T-cell (primary cell): ENCODE measurements at regions not wholly inside any gene's neighbourhood (a gene's known extent, or its start where the extent isn't known, plus 50 kb on each side); places are given as distances from the start of the nearest gene placed in this dataset.

Experiments
- ATAC-seq, 4 experiments: fragments of 200-7000 bp in 3 of 4; fragments of 150-1000 bp in 1 of 4; cut with Tn5 transposase; replicated peaks in 1 of 4; 1 replicate in 3 of 4; 2 replicates in 1 of 4; pipeline ENCODE4 v1.10.0; 2021; ENCODE audit warnings: moderate library complexity in 3 of 4, mild to moderate bottlenecking in 2 of 4, moderate number of reproducible peaks in 1 of 4
- CTCF ChIA-PET, 2 donors: fragments of 300-600 bp; sonication (Branson Sonifier 250); formaldehyde crosslinking; loops; one replicate each; lab custom pipeline; 2022; ENCODE audit warnings: antibody characterized with exemption in 2 of 2; lab: Charles Lee
- POLR2A ChIA-PET, 2 donors: fragments of 300-600 bp; sonication (Branson Sonifier 250); formaldehyde crosslinking; loops; one replicate each; lab custom pipeline; 2022; ENCODE audit warnings: antibody characterized with exemption in 2 of 2; lab: Charles Lee
- DNase-seq, 35 experiments: peaks; one replicate each; pipeline versions ENCODE4 v3.0.0 to v3.0.0-alpha.2; 2013 to 2023
- H3K27ac ChIP-seq: one replicate; pipeline ENCODE4 v1.5.1; 2013; ENCODE audit warnings: low read length
- H3K27me3 ChIP-seq, 2 experiments: replicated peaks in 1 of 2; 1 replicate in 1 of 2; 2 replicates in 1 of 2; pipeline versions ENCODE4 v1.6.1 to v1.7.0; 2013; ENCODE audit warnings: low read length in 1 of 2, mixed read lengths in 1 of 2; ENCODE audit not compliant: control insufficient read depth in 2 of 2, insufficient read depth in 2 of 2; ENCODE audit errors: extremely low read depth in 1 of 2
- H3K36me3 ChIP-seq, 2 donors: 1 replicate in 1 of 2; 2 replicates in 1 of 2; pipeline versions ENCODE4 v1.6.1 to v1.7.0; 2013; ENCODE audit warnings: low read length in 1 of 2; ENCODE audit not compliant: control insufficient read depth in 2 of 2, insufficient read depth in 1 of 2; ENCODE audit errors: extremely low read depth in 1 of 2
- H3K4me1 ChIP-seq, 2 experiments: 1 replicate in 1 of 2; 2 replicates in 1 of 2; pipeline versions ENCODE4 v1.6.1 to v1.7.0; 2013; ENCODE audit warnings: low read length in 2 of 2, mixed read lengths in 1 of 2; ENCODE audit not compliant: insufficient read depth in 2 of 2, control insufficient read depth in 1 of 2; ENCODE audit errors: extremely low read depth in 1 of 2
- H3K4me3 ChIP-seq, 2 donors: 1 replicate in 1 of 2; 2 replicates in 1 of 2; pipeline versions ENCODE4 v1.5.1 to v1.7.0; 2013; ENCODE audit warnings: mild to moderate bottlenecking in 2 of 2, low read length in 1 of 2, moderate library complexity in 1 of 2; ENCODE audit not compliant: control insufficient read depth in 1 of 2; ENCODE audit errors: extremely low read depth in 1 of 2
- H3K9me3 ChIP-seq: 2 replicates; pipeline ENCODE4 v1.7.0; 2013
- H3K27ac Mint-ChIP-seq, 2 donors: one replicate each; pipeline ENCODE4 v1.8.0; 2020 to 2021; ENCODE audit warnings: mild to moderate bottlenecking in 2 of 2, mixed read lengths in 2 of 2
- H3K27me3 Mint-ChIP-seq, 2 donors: one replicate each; pipeline ENCODE4 v1.8.0; 2021 to 2022; ENCODE audit warnings: mixed read lengths in 2 of 2
- H3K36me3 Mint-ChIP-seq: one replicate; pipeline ENCODE4 v1.8.0; 2021; ENCODE audit warnings: mixed read lengths
- H3K4me1 Mint-ChIP-seq, 3 donors: one replicate each; pipeline ENCODE4 v1.8.0; 2020 to 2022; ENCODE audit warnings: mixed read lengths in 3 of 3, mild to moderate bottlenecking in 1 of 3
- H3K4me3 Mint-ChIP-seq, 3 donors: one replicate each; pipeline ENCODE4 v1.8.0; 2020 to 2022; ENCODE audit warnings: mild to moderate bottlenecking in 3 of 3, mixed read lengths in 3 of 3, moderate library complexity in 3 of 3
- H3K9me3 Mint-ChIP-seq, 3 donors: one replicate each; pipeline ENCODE4 v1.8.0; 2020 to 2022; ENCODE audit warnings: mixed read lengths in 3 of 3
- WGBS: methylation state at CpG from one replicate; pipeline ENCODE4 v1.1.5; 2013; ENCODE audit warnings: missing lambda C conversion rate; ENCODE audit not compliant: insufficient coverage; 5-methylcytosine and 5-hydroxymethylcytosine counted together

DNA sequence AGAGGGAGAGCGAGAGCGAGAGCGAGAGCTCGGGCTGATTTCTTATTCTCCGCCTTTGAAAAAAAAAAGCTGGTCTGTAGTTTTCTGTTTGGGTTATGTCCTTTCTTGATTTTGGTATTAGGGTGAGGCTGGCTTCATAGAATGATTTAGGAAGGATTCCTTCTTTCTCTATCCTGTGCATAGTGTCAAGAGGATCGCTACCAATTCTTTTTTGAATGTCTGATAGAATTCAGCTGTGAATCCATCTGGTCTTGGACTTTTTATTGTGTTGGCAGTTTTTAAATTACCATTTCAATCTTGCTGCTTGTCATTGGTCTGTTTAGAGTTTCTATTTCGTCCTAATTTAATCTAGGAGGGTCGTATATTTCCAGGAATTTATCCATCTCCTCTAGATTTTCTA lies 1414.6 kb upstream of the MIR17HG start:
- ChIA-PET CTCF (interaction anchor here in 1 of 2 donors (0.6 kb wide), 1 partner anchor 24 kb away, joined by 4 read pairs; no protein-coding TSS in a partner anchor), POLR2A (no interaction called here)
- Mint-ChIP-seq H3K4me3 (no peak overlapping the region), H3K27me3 (no peaks in the 10 kb centered on the region), H3K4me1 (no peaks in the 10 kb centered on the region), H3K27ac (no peak overlapping the region), H3K9me3 (peaks cover 9 to 21% (median 16%) of the 10 kb centered on the region in 3 donors), H3K36me3 (no peaks in the 10 kb centered on the region)
- no peaks in the 10 kb centered on the region for H3K4me1 ChIP-seq
- H3K36me3 ChIP-seq = no peaks in the 10 kb centered on the region
- no CpG with 5 or more reads among the region's 8 CpGs for WGBS
- DNase-seq (no peak), ATAC-seq (no peak)
- no peaks in the 10 kb centered on the region for H3K27me3 ChIP-seq
- no peak overlapping the region for H3K4me3 ChIP-seq
- no peaks in the 10 kb centered on the region for H3K9me3 ChIP-seq
- H3K27ac ChIP-seq = no peak overlapping the region

DNA sequence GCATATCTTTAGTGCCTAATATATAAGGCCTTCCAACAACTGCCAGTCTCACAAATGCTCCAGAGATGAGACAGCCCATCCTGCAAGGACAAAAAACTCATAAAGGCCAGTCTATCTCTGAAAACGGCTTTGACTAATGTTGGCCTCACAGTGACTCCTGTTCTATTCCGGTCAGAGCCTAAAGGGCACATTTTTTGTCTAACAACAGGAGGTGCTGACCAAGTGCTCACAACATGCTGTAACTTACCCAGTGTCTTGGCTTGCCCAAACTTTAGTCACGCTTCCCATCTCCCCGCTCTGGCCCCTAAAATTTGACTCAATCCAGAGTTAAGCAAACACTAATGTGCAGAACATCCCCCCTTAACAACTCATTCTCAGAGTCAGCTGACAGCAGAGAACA lies 1411.2 kb upstream of the MIR17HG start:
- no peaks in the 10 kb centered on the region for H3K27me3 ChIP-seq
- H3K4me3 ChIP-seq = no peak overlapping the region
- 85% methylated on average over 4 of the region's 4 CpGs for WGBS
- Mint-ChIP-seq H3K4me3 (no peak overlapping the region), H3K27ac (no peak overlapping the region), H3K9me3 (peaks cover 18 to 26% (median 23%) of the 10 kb centered on the region in 3 donors), H3K27me3 (no peaks in the 10 kb centered on the region), H3K4me1 (no peaks in the 10 kb centered on the region), H3K36me3 (no peaks in the 10 kb centered on the region)
- ChIA-PET POLR2A (no interaction called here), CTCF (no interaction called here)
- no peaks in the 10 kb centered on the region for H3K36me3 ChIP-seq
- ATAC-seq (no peak), DNase-seq (no peak)
- no peaks in the 10 kb centered on the region for H3K9me3 ChIP-seq
- H3K4me1 ChIP-seq = no peaks in the 10 kb centered on the region
- no peak overlapping the region for H3K27ac ChIP-seq

GRCh38 chr13:89937420-89937819 lies 1410.1 kb upstream of the MIR17HG start:
- ChIA-PET CTCF (no interaction called here), POLR2A (no interaction called here)
- no peak for ATAC-seq
- Mint-ChIP-seq H3K9me3 (peaks cover 18 to 26% (median 23%) of the 10 kb centered on the region in 3 donors), H3K27me3 (no peaks in the 10 kb centered on the region), H3K4me3 (no peak overlapping the region), H3K27ac (no peak overlapping the region), H3K36me3 (no peaks in the 10 kb centered on the region), H3K4me1 (no peaks in the 10 kb centered on the region)
- Histone ChIP-seq H3K27ac (no peak overlapping the region), H3K4me1 (no peaks in the 10 kb centered on the region), H3K4me3 (no peak overlapping the region), H3K36me3 (no peaks in the 10 kb centered on the region), H3K27me3 (no peaks in the 10 kb centered on the region), H3K9me3 (no peaks in the 10 kb centered on the region)
- no peak for DNase-seq
- no CpG with 5 or more reads among the region's 3 CpGs for WGBS

GRCh38 chr13:89940383-89940782 lies 1407.1 kb upstream of the MIR17HG start:
- Histone ChIP-seq H3K9me3 (no peaks in the 10 kb centered on the region), H3K4me3 (no peak overlapping the region), H3K27ac (no peak overlapping the region), H3K36me3 (no peaks in the 10 kb centered on the region), H3K27me3 (no peaks in the 10 kb centered on the region), H3K4me1 (no peaks in the 10 kb centered on the region)
- H3K36me3 Mint-ChIP-seq = no peaks in the 10 kb centered on the region
- CTCF ChIA-PET = no interaction called here
- H3K27me3 Mint-ChIP-seq = no peaks in the 10 kb centered on the region
- no peak for DNase-seq
- H3K4me3 Mint-ChIP-seq = no peak overlapping the region
- WGBS = no CpG with 5 or more reads among the region's 1 CpG
- peaks cover 13 to 18% (median 15%) of the 10 kb centered on the region in 3 donors for H3K9me3 Mint-ChIP-seq
- no peak for ATAC-seq
- no peak overlapping the region for H3K27ac Mint-ChIP-seq
- no peaks in the 10 kb centered on the region for H3K4me1 Mint-ChIP-seq
- POLR2A ChIA-PET = no interaction called here

- ATAC-seq = no peak
- Mint-ChIP-seq H3K36me3 (no peaks in the 10 kb centered on the region), H3K27me3 (no peaks in the 10 kb centered on the region), H3K4me1 (no peaks in the 10 kb centered on the region), H3K27ac (no peak overlapping the region), H3K9me3 (peaks cover 9 to 16% (median 14%) of the 10 kb centered on the region in 3 donors), H3K4me3 (no peak overlapping the region)
- POLR2A ChIA-PET = no interaction called here
- no peak overlapping the region for H3K4me3 ChIP-seq
- H3K27me3 ChIP-seq = no peaks in the 10 kb centered on the region
- CTCF ChIA-PET = no interaction called here
- DNase-seq = no peak
- H3K27ac ChIP-seq = no peak overlapping the region
- no peaks in the 10 kb centered on the region for H3K4me1 ChIP-seq
- H3K36me3 ChIP-seq = no peaks in the 10 kb centered on the region
- H3K9me3 ChIP-seq = no peaks in the 10 kb centered on the region
These were observed 1404.3 kb upstream of the MIR17HG start for GRCh38 chr13:89943139-89943538.

- H3K4me1 Mint-ChIP-seq = no peaks in the 10 kb centered on the region
- H3K4me3 Mint-ChIP-seq = no peak overlapping the region
- no peaks in the 10 kb centered on the region for H3K36me3 Mint-ChIP-seq
- DNase-seq (no peak), ATAC-seq (no peak)
- ChIA-PET CTCF (no interaction called here), POLR2A (no interaction called here)
- Histone ChIP-seq H3K36me3 (no peaks in the 10 kb centered on the region), H3K4me1 (no peaks in the 10 kb centered on the region), H3K27me3 (no peaks in the 10 kb centered on the region), H3K27ac (no peak overlapping the region), H3K4me3 (no peak overlapping the region), H3K9me3 (no peaks in the 10 kb centered on the region)
- peaks cover 5 to 21% (median 6%) of the 10 kb centered on the region in 3 donors for H3K9me3 Mint-ChIP-seq
- H3K27ac Mint-ChIP-seq = no peak overlapping the region
- no peaks in the 10 kb centered on the region for H3K27me3 Mint-ChIP-seq
These were observed 1397.3 kb upstream of the MIR17HG start for GRCh38 chr13:89950225-89950624.

DNA sequence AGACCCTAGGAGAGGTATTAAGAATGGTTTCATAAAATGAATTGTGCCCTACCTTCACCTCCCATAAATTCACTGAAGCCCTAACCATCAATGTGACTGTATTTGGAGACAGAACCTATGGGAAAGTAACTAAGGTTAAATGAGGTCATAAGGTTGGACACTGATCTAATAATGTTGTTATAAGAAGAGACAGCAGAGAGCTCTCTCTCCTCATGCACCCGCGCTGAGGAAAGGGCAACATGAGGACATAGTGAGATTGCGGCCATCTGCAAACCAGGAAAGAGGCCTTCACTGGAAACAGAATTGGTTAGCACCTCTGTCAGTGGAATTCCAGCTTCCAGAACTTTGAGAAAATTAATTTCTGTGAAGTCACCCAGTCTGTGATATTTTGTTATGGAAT lies 1396.1 kb upstream of the MIR17HG start:
- ATAC-seq (no peak), DNase-seq (no peak)
- Mint-ChIP-seq H3K9me3 (peaks cover 5 to 22% (median 10%) of the 10 kb centered on the region in 3 donors), H3K4me1 (no peaks in the 10 kb centered on the region), H3K4me3 (no peak overlapping the region), H3K27me3 (no peaks in the 10 kb centered on the region), H3K27ac (no peak overlapping the region), H3K36me3 (no peaks in the 10 kb centered on the region)
- Histone ChIP-seq H3K4me1 (no peaks in the 10 kb centered on the region), H3K27ac (no peak overlapping the region), H3K36me3 (no peaks in the 10 kb centered on the region), H3K9me3 (no peaks in the 10 kb centered on the region), H3K27me3 (no peaks in the 10 kb centered on the region), H3K4me3 (no peak overlapping the region)
- POLR2A ChIA-PET = no interaction called here
- 93% methylated on average over 3 of the region's 3 CpGs for WGBS
- CTCF ChIA-PET = no interaction called here
